ENCODE measurements at regions not wholly inside any gene's neighbourhood (a gene's known extent, or its start where the extent isn't known, plus 50 kb on each side); places are given as distances from the start of the nearest gene placed in this dataset.

DNA sequence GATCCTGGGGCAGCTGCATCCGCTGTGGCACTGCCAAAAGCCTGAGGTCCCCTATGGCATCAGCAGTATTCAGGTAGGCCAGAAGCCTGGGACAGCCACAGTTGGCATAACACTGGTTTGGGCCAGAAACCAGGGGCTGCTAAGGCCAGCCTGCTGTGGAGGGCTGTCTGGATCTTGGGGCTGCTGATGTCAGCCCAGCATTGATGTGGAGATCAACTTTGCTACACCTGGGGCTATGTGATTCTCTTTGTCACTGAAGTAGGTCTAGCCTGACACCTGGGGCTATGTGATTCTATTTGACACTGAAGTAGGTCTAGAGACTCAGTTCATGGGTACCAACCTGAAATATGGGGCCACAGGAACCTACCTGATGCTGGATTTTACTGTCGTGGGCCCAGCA lies 411.5 kb downstream of the RASEF start:
- TF ChIP-seq, protein P1, sequence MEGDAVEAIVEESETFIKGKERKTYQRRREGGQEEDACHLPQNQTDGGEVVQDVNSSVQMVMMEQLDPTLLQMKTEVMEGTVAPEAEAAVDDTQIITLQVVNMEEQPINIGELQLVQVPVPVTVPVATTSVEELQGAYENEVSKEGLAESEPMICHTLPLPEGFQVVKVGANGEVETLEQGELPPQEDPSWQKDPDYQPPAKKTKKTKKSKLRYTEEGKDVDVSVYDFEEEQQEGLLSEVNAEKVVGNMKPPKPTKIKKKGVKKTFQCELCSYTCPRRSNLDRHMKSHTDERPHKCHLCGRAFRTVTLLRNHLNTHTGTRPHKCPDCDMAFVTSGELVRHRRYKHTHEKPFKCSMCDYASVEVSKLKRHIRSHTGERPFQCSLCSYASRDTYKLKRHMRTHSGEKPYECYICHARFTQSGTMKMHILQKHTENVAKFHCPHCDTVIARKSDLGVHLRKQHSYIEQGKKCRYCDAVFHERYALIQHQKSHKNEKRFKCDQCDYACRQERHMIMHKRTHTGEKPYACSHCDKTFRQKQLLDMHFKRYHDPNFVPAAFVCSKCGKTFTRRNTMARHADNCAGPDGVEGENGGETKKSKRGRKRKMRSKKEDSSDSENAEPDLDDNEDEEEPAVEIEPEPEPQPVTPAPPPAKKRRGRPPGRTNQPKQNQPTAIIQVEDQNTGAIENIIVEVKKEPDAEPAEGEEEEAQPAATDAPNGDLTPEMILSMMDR (conservative IDR thresholded peaks at IDR 0.05; ENCODE audit: low read depth, low read length): no peak
- TF ChIP-seq EZH2 (IDR thresholded peaks at IDR 0.05; ENCODE audit: borderline replicate concordance, low read depth, low read length, poor library complexity, severe bottlenecking): no peak

Measured in A673 (cell line).